ENCODE measurements at regions not wholly inside any gene's neighbourhood (a gene's known extent, or its start where the extent isn't known, plus 50 kb on each side); places are given as distances from the start of the nearest gene placed in this dataset.
"Not testable (repeated sequence)": the region's sequence is repeated elsewhere in the genome, so short reads cannot be mapped to it uniquely, and the experiment has no call there.

- H3K4me3 ChIP-seq (ENCODE audit: low read depth, low read length), result no peak overlapping the region
- POLR2A ChIA-PET, result no interaction called here
Measured at GRCh38 chr5:8831854-8832253, 714.0 kb downstream of the SEMA5A start.

GRCh38 chr5:8839361-8840055, 706.4 kb downstream of the SEMA5A start:
- intact Hi-C loops (cut with micrococcal nuclease; ENCODE audit: unreplicated experiment), result no loop called here
- POLR2A ChIA-PET, result no interaction called here
- DNase-seq, result no peak
- Mint-ChIP-seq H3K4me3 (ENCODE audit: unreplicated experiment) (no peak overlapping the region), H3K27ac (ENCODE audit: unreplicated experiment) (no peak overlapping the region), H3K9me3 (ENCODE audit: unreplicated experiment) (peaks cover 9% of the 10 kb centered on the region), H3K4me1 (ENCODE audit: low read depth, unreplicated experiment) (no peaks in the 10 kb centered on the region), H3K27me3 (ENCODE audit: insufficient read depth, unreplicated experiment) (peaks cover 7% of the 10 kb centered on the region), H3K36me3 (ENCODE audit: insufficient read depth, unreplicated experiment) (no peaks in the 10 kb centered on the region)
- Histone ChIP-seq H3K27me3 (replicated peaks; ENCODE audit: control insufficient read depth, insufficient read depth, low read length) (no peaks in the 10 kb centered on the region), H3K9me3 (0 out of 2 replicates have a peak, but pooled peaks cover 3% of the 10 kb centered on the region), H3K4me3 (ENCODE audit: low read depth, low read length) (no peak overlapping the region), H3K4me1 (no peaks in the 10 kb centered on the region), H3K36me3 (ENCODE audit: control insufficient read depth, insufficient read depth, low read length) (no peaks in the 10 kb centered on the region)
- no peak for TF ChIP-seq CTCF (IDR thresholded peaks at IDR 0.05; ENCODE audit: insufficient read depth in 1 of 2, low read depth in 1 of 2, low read length in 1 of 2, severe bottlenecking in 1 of 2, unreplicated experiment in 1 of 2)
- BruUV-seq (replicated peaks), result no TSS peak
- CTCF ChIA-PET, result interaction anchor here (0.6 kb wide), 1 partner anchor 108 kb away, joined by 3 read pairs; no protein-coding TSS in a partner anchor

More at GRCh38 chr5:8831854-8832253, 714.0 kb downstream of the SEMA5A start:
- TF ChIP-seq CTCF (IDR thresholded peaks at IDR 0.05; ENCODE audit: insufficient read depth in 1 of 2, low read depth in 1 of 2, low read length in 1 of 2, severe bottlenecking in 1 of 2, unreplicated experiment in 1 of 2), result no peak
- Histone ChIP-seq H3K4me1 (no peaks in the 10 kb centered on the region), H3K9me3 (peaks cover 8% of the 10 kb centered on the region; the same call in 1 of the 2 replicates), H3K27me3 (replicated peaks; ENCODE audit: control insufficient read depth, insufficient read depth, low read length) (no peaks in the 10 kb centered on the region), H3K36me3 (ENCODE audit: control insufficient read depth, insufficient read depth, low read length) (no peaks in the 10 kb centered on the region)
- Mint-ChIP-seq H3K4me1 (ENCODE audit: low read depth, unreplicated experiment) (no peaks in the 10 kb centered on the region), H3K9me3 (ENCODE audit: unreplicated experiment) (no peaks in the 10 kb centered on the region), H3K27ac (ENCODE audit: unreplicated experiment) (no peak overlapping the region), H3K4me3 (ENCODE audit: unreplicated experiment) (no peak overlapping the region), H3K36me3 (ENCODE audit: insufficient read depth, unreplicated experiment) (no peaks in the 10 kb centered on the region), H3K27me3 (ENCODE audit: insufficient read depth, unreplicated experiment) (peaks cover 2% of the 10 kb centered on the region)
- intact Hi-C loops (cut with micrococcal nuclease; ENCODE audit: unreplicated experiment), result no loop called here
- no TSS peak for BruUV-seq (replicated peaks)
- DNase-seq, result no peak
- CTCF ChIA-PET, result no interaction called here

GRCh38 chr5:8840237-8840636, 705.6 kb downstream of the SEMA5A start:
- Mint-ChIP-seq H3K4me1 (ENCODE audit: low read depth, unreplicated experiment) (no peaks in the 10 kb centered on the region), H3K9me3 (ENCODE audit: unreplicated experiment) (peaks cover 9% of the 10 kb centered on the region), H3K27ac (ENCODE audit: unreplicated experiment) (no peak overlapping the region), H3K27me3 (ENCODE audit: insufficient read depth, unreplicated experiment) (peaks cover 7% of the 10 kb centered on the region), H3K36me3 (ENCODE audit: insufficient read depth, unreplicated experiment) (no peaks in the 10 kb centered on the region), H3K4me3 (ENCODE audit: unreplicated experiment) (no peak overlapping the region)
- ChIA-PET POLR2A (no interaction called here), CTCF (interaction anchor here (0.6 kb wide), 1 partner anchor 84 kb away, joined by 3 read pairs; no protein-coding TSS in a partner anchor)
- intact Hi-C loops (cut with micrococcal nuclease; ENCODE audit: unreplicated experiment), result no loop called here
- no TSS peak for BruUV-seq (replicated peaks)
- H3K4me3 ChIP-seq (ENCODE audit: low read depth, low read length), result no peak overlapping the region
- H3K36me3 ChIP-seq (ENCODE audit: control insufficient read depth, insufficient read depth, low read length), result no peaks in the 10 kb centered on the region
- no peaks in the 10 kb centered on the region for H3K27me3 ChIP-seq (replicated peaks; ENCODE audit: control insufficient read depth, insufficient read depth, low read length)
- no peak for DNase-seq
- H3K4me1 ChIP-seq, result no peaks in the 10 kb centered on the region
- TF ChIP-seq CTCF (IDR thresholded peaks at IDR 0.05; ENCODE audit: insufficient read depth in 1 of 2, low read depth in 1 of 2, low read length in 1 of 2, severe bottlenecking in 1 of 2, unreplicated experiment in 1 of 2), result no peak
- H3K9me3 ChIP-seq, result 0 out of 2 replicates have a peak, but pooled peaks cover 3% of the 10 kb centered on the region

GRCh38 chr5:8840746-8841145, 705.1 kb downstream of the SEMA5A start:
- DNase-seq; H3K4me1 Mint-ChIP-seq (ENCODE audit: low read depth, unreplicated experiment); H3K36me3 Mint-ChIP-seq (ENCODE audit: insufficient read depth, unreplicated experiment); H3K27ac Mint-ChIP-seq (ENCODE audit: unreplicated experiment); H3K4me1 ChIP-seq; POLR2A ChIA-PET; H3K9me3 Mint-ChIP-seq (ENCODE audit: unreplicated experiment); H3K27me3 ChIP-seq (replicated peaks; ENCODE audit: control insufficient read depth, insufficient read depth, low read length); BruUV-seq (replicated peaks); H3K4me3 ChIP-seq (ENCODE audit: low read depth, low read length); H3K4me3 Mint-ChIP-seq (ENCODE audit: unreplicated experiment); H3K36me3 ChIP-seq (ENCODE audit: control insufficient read depth, insufficient read depth, low read length); H3K9me3 ChIP-seq; H3K27me3 Mint-ChIP-seq (ENCODE audit: insufficient read depth, unreplicated experiment); intact Hi-C loops (cut with micrococcal nuclease; ENCODE audit: unreplicated experiment): not testable (repeated sequence)
- CTCF ChIA-PET, result interaction anchor here (0.6 kb wide), 1 partner anchor 85 kb away, joined by 3 read pairs; no protein-coding TSS in a partner anchor

Data from Caco-2 (cell line).